Chondrocyte (in vitro differentiated cells): ENCODE measurements at regions not wholly inside any gene's neighbourhood (a gene's known extent, or its start where the extent isn't known, plus 50 kb on each side); places are given as distances from the start of the nearest gene placed in this dataset.

Experiments
- DNase-seq: peaks from one replicate; pipeline ENCODE4 v3.0.0; 2021; ENCODE audit warnings: mixed read lengths, low spot score
- H3K27ac Mint-ChIP-seq: one replicate; pipeline ENCODE4 v1.8.0; 2021; ENCODE audit warnings: mild to moderate bottlenecking, moderate library complexity, mixed read lengths; ENCODE audit not compliant: unreplicated experiment
- H3K27me3 Mint-ChIP-seq: 2 replicates; pipeline ENCODE4 v1.8.0; 2021; ENCODE audit warnings: low read depth, mixed read lengths
- H3K36me3 Mint-ChIP-seq: 2 replicates; pipeline ENCODE4 v1.8.0; 2021; ENCODE audit warnings: low read depth, mixed read lengths
- H3K4me1 Mint-ChIP-seq: 2 replicates; pipeline ENCODE4 v1.8.0; 2021; ENCODE audit warnings: low read depth, mild to moderate bottlenecking, mixed read lengths
- H3K4me3 Mint-ChIP-seq: one replicate; pipeline ENCODE4 v1.8.0; 2021; ENCODE audit warnings: mild to moderate bottlenecking, moderate library complexity, mixed read lengths; ENCODE audit not compliant: unreplicated experiment
- H3K9me3 Mint-ChIP-seq: 2 replicates; pipeline ENCODE4 v1.8.0; 2021; ENCODE audit warnings: low read depth, mixed read lengths
- CTCF ChIP-seq: fragments of 200-600 bp; sonication (generic); IDR thresholded peaks from 2 replicates; pipeline ENCODE4 v1.5.0; 2021; ENCODE audit warnings: antibody characterized with exemption, mild to moderate bottlenecking, moderate library complexity

- H3K4me3 Mint-ChIP-seq: no peak overlapping the region
- no peaks in the 10 kb centered on the region for H3K27me3 Mint-ChIP-seq
- H3K36me3 Mint-ChIP-seq: no peaks in the 10 kb centered on the region
- no peaks in the 10 kb centered on the region for H3K9me3 Mint-ChIP-seq
- no peak overlapping the region for H3K27ac Mint-ChIP-seq
- no peak for TF ChIP-seq CTCF
- no peak for DNase-seq
- peaks cover 3% of the 10 kb centered on the region for H3K4me1 Mint-ChIP-seq
Observed at GRCh38 chr2:104650405-104650996, 203.4 kb upstream of the POU3F3 start.

DNA sequence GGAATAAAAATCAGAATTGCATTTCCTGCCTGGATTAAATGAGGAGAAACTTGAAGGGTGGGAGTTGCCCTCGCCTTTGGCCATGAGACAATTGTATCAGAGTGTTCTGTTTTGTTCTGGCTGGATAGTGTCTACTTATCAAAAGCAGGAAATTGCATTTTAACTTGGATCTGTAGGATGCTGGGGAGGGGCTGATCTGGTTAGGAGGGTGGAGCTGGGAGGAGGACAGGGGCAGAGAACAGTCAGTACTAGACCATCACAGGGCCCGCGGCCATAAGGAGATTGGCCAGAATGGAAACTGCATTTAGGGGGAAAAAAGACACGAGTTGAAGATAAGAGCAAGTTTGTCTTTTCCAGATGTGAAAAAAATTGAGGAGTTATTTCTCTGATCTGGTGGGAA is 199.1 kb upstream of the POU3F3 start:
- no peaks in the 10 kb centered on the region for H3K9me3 Mint-ChIP-seq
- peaks cover 5% of the 10 kb centered on the region for H3K27me3 Mint-ChIP-seq
- no peak for TF ChIP-seq CTCF
- no peak overlapping the region for H3K27ac Mint-ChIP-seq
- DNase-seq: no peak
- H3K4me1 Mint-ChIP-seq: peaks cover 14% of the 10 kb centered on the region
- peaks cover 1% of the 10 kb centered on the region for H3K36me3 Mint-ChIP-seq
- no peak overlapping the region for H3K4me3 Mint-ChIP-seq

- no peak for DNase-seq
- Mint-ChIP-seq H3K4me1 (peaks cover 14% of the 10 kb centered on the region), H3K9me3 (no peaks in the 10 kb centered on the region), H3K36me3 (peaks cover 1% of the 10 kb centered on the region), H3K4me3 (no peak overlapping the region), H3K27me3 (peaks cover 7% of the 10 kb centered on the region), H3K27ac (no peak overlapping the region)
- no peak for TF ChIP-seq CTCF
Observed at GRCh38 chr2:104656571-104657163, 197.2 kb upstream of the POU3F3 start.

- DNase-seq: no peak
- peak overlapping the region; percentile 8 for H3K4me3 Mint-ChIP-seq
- peaks cover 7% of the 10 kb centered on the region for H3K27me3 Mint-ChIP-seq
- no peak overlapping the region for H3K27ac Mint-ChIP-seq
- TF ChIP-seq CTCF: no peak
- H3K36me3 Mint-ChIP-seq: peaks cover 1% of the 10 kb centered on the region
- H3K9me3 Mint-ChIP-seq: no peaks in the 10 kb centered on the region
- peaks cover 11% of the 10 kb centered on the region for H3K4me1 Mint-ChIP-seq
Observed at GRCh38 chr2:104658144-104658835, 195.6 kb upstream of the POU3F3 start.

DNA sequence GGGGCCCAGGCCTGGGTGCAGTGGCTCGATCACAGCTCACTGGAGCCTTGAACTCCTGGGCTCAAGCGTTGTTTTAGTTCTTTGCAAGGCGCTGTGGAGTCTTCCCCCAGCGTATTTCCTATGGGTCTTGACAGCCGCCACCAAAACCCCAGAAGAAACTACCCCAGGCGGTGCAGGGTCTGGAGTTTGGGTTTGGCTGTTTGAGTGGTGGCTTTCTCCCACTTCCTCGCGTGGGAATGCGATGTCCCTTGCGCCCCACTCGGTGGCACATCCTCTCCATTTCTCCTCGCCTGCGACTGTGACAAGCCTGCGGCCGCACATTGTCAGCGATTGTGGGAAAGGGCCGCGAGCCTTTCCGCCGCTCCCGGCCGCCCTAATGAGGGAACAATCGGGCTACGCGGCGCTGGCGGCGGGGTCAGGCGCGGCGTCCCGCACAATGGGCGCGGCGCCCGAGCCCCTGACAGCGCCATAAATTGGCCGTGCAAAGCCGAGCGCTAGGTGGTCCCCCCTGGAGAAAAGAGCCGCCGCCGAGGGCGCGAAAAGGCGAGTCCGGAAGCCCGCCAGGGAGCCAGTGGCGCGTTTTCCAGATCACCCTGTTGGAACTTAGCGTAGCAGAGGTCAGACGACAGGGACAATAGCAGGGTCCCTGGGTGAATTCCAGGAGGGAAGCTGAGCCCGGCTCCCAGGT is 194.9 kb upstream of the POU3F3 start:
- peak overlapping the region; percentile 58 for H3K4me3 Mint-ChIP-seq
- H3K4me1 Mint-ChIP-seq: peaks cover 11% of the 10 kb centered on the region

More for the DNA sequence above, 194.9 kb upstream of the POU3F3 start:
- Mint-ChIP-seq H3K36me3 (peaks cover 1% of the 10 kb centered on the region), H3K27ac (no peak overlapping the region), H3K9me3 (no peaks in the 10 kb centered on the region), H3K27me3 (peaks cover 7% of the 10 kb centered on the region)
- no peak for TF ChIP-seq CTCF
- DNase-seq: no peak
